ENCODE measurements at regions not wholly inside any gene's neighbourhood (a gene's known extent, or its start where the extent isn't known, plus 50 kb on each side); places are given as distances from the start of the nearest gene placed in this dataset.
"Not testable (repeated sequence)": the region's sequence is repeated elsewhere in the genome, so short reads cannot be mapped to it uniquely, and the experiment has no call there.

DNA sequence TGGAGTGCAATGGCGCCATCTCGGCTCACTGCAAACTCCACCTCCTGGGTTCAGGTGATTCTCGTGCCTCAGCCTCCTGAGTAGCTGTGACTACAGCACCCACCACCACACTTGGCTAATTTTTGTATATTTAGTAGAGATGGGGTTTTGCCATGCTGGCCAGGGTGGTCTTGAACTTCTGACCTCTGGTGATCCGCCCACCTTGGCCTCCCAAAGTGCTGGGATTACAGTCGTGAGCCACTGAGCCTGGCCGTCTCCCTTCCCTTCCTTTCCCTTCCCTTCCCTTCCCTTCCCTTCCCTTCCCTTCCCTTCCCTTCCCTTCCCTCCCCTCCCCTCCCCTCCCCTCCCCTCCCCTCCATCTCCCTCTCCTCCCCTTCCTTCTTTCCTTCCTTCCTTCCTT is 248.9 kb downstream of the NPIPA7 start:
- TF ChIP-seq, protein P1, sequence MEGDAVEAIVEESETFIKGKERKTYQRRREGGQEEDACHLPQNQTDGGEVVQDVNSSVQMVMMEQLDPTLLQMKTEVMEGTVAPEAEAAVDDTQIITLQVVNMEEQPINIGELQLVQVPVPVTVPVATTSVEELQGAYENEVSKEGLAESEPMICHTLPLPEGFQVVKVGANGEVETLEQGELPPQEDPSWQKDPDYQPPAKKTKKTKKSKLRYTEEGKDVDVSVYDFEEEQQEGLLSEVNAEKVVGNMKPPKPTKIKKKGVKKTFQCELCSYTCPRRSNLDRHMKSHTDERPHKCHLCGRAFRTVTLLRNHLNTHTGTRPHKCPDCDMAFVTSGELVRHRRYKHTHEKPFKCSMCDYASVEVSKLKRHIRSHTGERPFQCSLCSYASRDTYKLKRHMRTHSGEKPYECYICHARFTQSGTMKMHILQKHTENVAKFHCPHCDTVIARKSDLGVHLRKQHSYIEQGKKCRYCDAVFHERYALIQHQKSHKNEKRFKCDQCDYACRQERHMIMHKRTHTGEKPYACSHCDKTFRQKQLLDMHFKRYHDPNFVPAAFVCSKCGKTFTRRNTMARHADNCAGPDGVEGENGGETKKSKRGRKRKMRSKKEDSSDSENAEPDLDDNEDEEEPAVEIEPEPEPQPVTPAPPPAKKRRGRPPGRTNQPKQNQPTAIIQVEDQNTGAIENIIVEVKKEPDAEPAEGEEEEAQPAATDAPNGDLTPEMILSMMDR (conservative IDR thresholded peaks at IDR 0.05; ENCODE audit: low read depth, low read length) = not testable (repeated sequence)
- not testable (repeated sequence) for TF ChIP-seq EZH2 (IDR thresholded peaks at IDR 0.05; ENCODE audit: low read length, unreplicated experiment); EZH2phosphoT487 (IDR thresholded peaks at IDR 0.05; ENCODE audit: borderline replicate concordance, low read length)
